Left lung (tissue), 4 donors: ENCODE measurements at regions not wholly inside any gene's neighbourhood (a gene's known extent, or its start where the extent isn't known, plus 50 kb on each side); places are given as distances from the start of the nearest gene placed in this dataset.

Experiments
- ATAC-seq: fragments of 200-7000 bp; cut with Tn5 transposase; one replicate; pipeline ENCODE4 v1.9.1; 2020; ENCODE audit warnings: moderate library complexity
- DNase-seq, 4 donors: peaks; one replicate each; pipeline ENCODE4 v3.0.0-alpha.2; 2013 to 2020
- H3K27ac ChIP-seq, 2 donors: fragments of 200-600 bp; sonication (generic) in 1 of 2; one replicate each; pipeline versions ENCODE4 v1.5.0 to v1.8.0; 2020 to 2021
- H3K27me3 ChIP-seq, 2 donors: fragments of 200-600 bp; sonication (generic) in 1 of 2; one replicate each; pipeline versions ENCODE4 v1.5.0 to v1.8.0; 2020 to 2021
- H3K36me3 ChIP-seq, 2 donors: fragments of 200-600 bp; sonication (generic) in 1 of 2; one replicate each; pipeline versions ENCODE4 v1.5.0 to v1.8.0; 2020 to 2021
- H3K4me1 ChIP-seq, 2 donors: fragments of 200-600 bp; one replicate each; pipeline ENCODE4 v1.8.0; 2021
- H3K4me3 ChIP-seq, 2 donors: fragments of 200-600 bp; sonication (generic) in 1 of 2; one replicate each; pipeline versions ENCODE4 v1.5.0 to v1.8.0; 2020 to 2021; ENCODE audit warnings: mild to moderate bottlenecking in 1 of 2
- H3K9me3 ChIP-seq, 2 donors: fragments of 200-600 bp; sonication (generic) in 1 of 2; one replicate each; pipeline versions ENCODE4 v1.5.0 to v1.8.0; 2020 to 2021
- CTCF ChIP-seq, 2 donors: fragments of 200-600 bp; sonication (generic) in 1 of 2; IDR thresholded peaks; one replicate each; pipeline versions ENCODE4 v1.5.0 to v1.8.0; 2021; ENCODE audit warnings: antibody characterized with exemption in 2 of 2
- intact Hi-C, 2 donors: fragments of 100-400 bp; cut with DNase I; formaldehyde crosslinking; loops; one replicate each; pipeline versions ENCODE4 v1.11.2 to v1.14.2; 2022
- donor health status: DM: no; HTN: yes; CAD: no.
- donor health status: DM: no; HTN: no; CAD: no.

- H3K4me1 ChIP-seq, result no peaks in the 10 kb centered on the region
- ATAC-seq (no peak), DNase-seq (no peak)
- TF ChIP-seq CTCF (IDR thresholded peaks at IDR 0.05), result no peak
- H3K4me3 ChIP-seq, result no peak overlapping the region
- intact Hi-C loops, result no loop called here
- no peaks in the 10 kb centered on the region for H3K27me3 ChIP-seq
- no peaks in the 10 kb centered on the region for H3K36me3 ChIP-seq
- H3K9me3 ChIP-seq, result peaks cover 0 to 22% of the 10 kb centered on the region in 2 donors
- H3K27ac ChIP-seq, result no peak overlapping the region
Measured at GRCh38 chr5:165728425-165728824, 2223.0 kb downstream of the MAT2B start.

- TF ChIP-seq CTCF (IDR thresholded peaks at IDR 0.05), result no peak
- DNase-seq, result no peak
- Histone ChIP-seq H3K4me1 (no peaks in the 10 kb centered on the region), H3K27me3 (no peaks in the 10 kb centered on the region), H3K4me3 (no peak overlapping the region), H3K27ac (no peak overlapping the region), H3K9me3 (peaks cover 0 to 37% of the 10 kb centered on the region in 2 donors), H3K36me3 (no peaks in the 10 kb centered on the region)
- intact Hi-C loops, result no loop called here
- no peak for ATAC-seq
Measured at GRCh38 chr5:165735388-165735787, 2230.0 kb downstream of the MAT2B start.

DNA sequence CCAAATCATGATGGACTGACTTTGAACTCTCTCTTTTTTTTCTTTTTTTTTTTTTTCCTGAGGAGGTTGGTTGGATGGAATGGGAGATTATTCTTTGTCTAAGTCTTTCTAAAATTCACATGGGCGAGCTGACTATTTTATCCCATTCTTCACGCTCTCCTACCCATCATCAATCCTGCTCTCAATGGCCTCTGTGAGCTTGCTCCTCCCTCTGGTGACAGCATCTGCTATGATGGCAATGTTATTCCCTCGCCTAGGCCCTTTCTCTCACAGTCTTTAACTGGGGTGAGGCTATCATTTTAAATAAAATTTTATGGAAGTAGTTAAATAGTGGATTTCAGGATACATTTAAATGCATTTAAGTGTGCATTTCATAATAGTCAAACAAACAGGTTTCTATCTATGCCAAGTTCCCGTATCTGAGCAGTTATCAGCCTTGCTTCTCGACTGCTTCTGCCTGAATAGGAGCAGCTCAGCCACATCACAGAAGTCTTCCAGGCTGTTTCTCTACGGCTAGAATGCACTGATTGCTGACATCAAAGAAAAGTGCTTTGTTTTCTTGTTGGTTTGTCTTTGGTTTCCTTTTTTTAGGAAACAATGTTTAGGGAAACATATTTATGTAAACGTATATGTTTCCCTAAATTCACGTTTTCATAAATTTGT, 2233.8 kb downstream of the MAT2B start:
- no peaks in the 10 kb centered on the region for H3K36me3 ChIP-seq
- DNase-seq, result no peak

GRCh38 chr5:165757791-165758190, 2252.4 kb downstream of the MAT2B start:
- Histone ChIP-seq H3K27me3 (no peaks in the 10 kb centered on the region), H3K36me3 (no peaks in the 10 kb centered on the region), H3K9me3 (peaks cover 0 to 4% of the 10 kb centered on the region in 2 donors), H3K4me1 (no peaks in the 10 kb centered on the region), H3K27ac (no peak overlapping the region), H3K4me3 (no peak overlapping the region)
- DNase-seq, result no peak
- TF ChIP-seq CTCF (IDR thresholded peaks at IDR 0.05), result no peak
- ATAC-seq, result no peak
- intact Hi-C loops, result no loop called here

More for the DNA sequence above, 2233.8 kb downstream of the MAT2B start:
- Histone ChIP-seq H3K4me1 (no peaks in the 10 kb centered on the region), H3K9me3 (peaks cover 0 to 17% of the 10 kb centered on the region in 2 donors), H3K27ac (no peak overlapping the region), H3K4me3 (no peak overlapping the region), H3K27me3 (no peaks in the 10 kb centered on the region)
- no peak for TF ChIP-seq CTCF (IDR thresholded peaks at IDR 0.05)
- no peak for ATAC-seq
- intact Hi-C loops, result no loop called here

GRCh38 chr5:165775111-165775510, 2269.7 kb downstream of the MAT2B start:
- Histone ChIP-seq H3K4me3 (no peak overlapping the region), H3K36me3 (no peaks in the 10 kb centered on the region), H3K4me1 (no peaks in the 10 kb centered on the region), H3K27me3 (no peaks in the 10 kb centered on the region), H3K27ac (no peak overlapping the region), H3K9me3 (no peaks in the 10 kb centered on the region)
- ATAC-seq (no peak), DNase-seq (no peak)
- intact Hi-C loops, result no loop called here
- no peak for TF ChIP-seq CTCF (IDR thresholded peaks at IDR 0.05)
